ENCODE measurements at regions not wholly inside any gene's neighbourhood (a gene's known extent, or its start where the extent isn't known, plus 50 kb on each side); places are given as distances from the start of the nearest gene placed in this dataset.

DNA sequence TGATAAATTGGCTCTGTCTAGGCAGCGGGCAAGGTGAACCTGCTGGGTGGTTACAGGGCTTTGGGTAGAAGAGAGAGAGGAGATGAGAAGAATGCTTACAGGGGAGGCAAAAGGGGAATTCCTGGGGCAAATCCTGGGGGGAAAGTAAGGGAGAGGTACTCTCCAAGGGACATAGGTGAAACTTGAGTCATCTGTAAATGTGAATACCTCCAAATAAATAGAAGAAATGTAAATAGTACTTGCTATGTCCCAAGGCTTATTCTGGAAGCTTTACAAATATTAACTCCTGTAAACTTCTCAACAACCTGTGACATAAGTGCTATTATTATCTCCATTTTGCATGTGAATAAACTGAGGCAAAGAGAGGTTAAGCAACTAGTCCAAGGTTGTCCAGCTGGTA is 57.7 kb upstream of the CDK13 start:
- DNase-seq: no peak

DNA sequence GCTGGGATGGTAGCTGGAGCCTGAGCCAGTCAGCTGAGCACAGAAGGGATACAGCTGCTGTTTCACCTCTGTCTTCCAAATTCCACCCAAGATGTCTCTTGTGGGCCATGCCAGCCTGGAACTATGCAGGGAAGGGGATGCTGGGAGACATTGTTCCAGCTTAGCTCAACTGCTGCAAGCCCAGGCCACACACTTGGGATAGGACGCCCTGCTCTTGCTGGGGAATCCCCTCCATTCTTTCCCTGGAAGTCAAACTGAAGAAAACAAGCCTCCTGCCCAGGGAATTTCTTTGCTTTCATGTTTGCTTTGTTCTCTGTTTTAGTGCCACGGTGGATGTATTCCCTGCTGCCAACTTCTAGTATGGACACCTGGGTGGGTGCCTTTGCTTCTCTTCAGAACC is 55.2 kb upstream of the CDK13 start:
- DNase-seq: no peak

DNA sequence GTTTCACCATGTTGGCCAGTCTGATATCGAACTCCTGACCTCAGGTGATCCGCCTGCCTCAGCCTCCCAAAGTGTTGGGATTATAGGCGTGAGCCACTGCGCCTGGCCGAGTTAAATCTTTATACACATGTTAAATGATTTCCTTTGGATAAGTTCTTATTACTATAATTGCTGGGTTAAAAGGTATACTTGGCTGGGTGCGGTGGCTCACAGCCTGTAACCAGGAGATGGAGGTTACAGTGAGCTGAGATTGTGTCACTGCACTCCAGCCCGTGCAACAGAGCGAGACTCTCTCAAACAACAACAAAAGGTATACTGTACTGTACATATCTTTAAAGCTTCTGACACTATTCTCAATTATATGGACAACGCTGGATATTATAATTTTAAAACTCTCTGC is 53.2 kb upstream of the CDK13 start:
- DNase-seq: no peak

DNA sequence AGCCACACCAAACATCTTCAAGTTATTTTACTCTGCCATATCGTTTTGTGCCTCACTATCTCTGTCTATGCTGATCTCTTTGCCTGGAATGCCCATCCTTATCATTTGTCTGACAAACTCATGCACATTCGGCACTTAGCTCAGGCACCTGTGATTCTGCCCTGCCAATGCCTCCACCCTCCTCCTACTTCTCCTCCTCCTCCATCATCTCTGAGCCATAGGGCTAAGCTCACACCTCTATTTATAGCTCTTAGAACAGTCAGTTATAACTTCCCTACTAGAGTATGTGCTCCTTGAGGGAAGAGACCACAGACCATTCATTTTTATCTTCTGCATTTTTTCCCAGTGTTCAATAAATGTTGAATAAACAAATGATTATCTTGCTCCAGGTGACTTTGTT is 51.2 kb upstream of the CDK13 start:
- no peak for DNase-seq
